ENCODE measurements at regions not wholly inside any gene's neighbourhood (a gene's known extent, or its start where the extent isn't known, plus 50 kb on each side); places are given as distances from the start of the nearest gene placed in this dataset.
"Not testable (repeated sequence)": the region's sequence is repeated elsewhere in the genome, so short reads cannot be mapped to it uniquely, and the experiment has no call there.

DNA sequence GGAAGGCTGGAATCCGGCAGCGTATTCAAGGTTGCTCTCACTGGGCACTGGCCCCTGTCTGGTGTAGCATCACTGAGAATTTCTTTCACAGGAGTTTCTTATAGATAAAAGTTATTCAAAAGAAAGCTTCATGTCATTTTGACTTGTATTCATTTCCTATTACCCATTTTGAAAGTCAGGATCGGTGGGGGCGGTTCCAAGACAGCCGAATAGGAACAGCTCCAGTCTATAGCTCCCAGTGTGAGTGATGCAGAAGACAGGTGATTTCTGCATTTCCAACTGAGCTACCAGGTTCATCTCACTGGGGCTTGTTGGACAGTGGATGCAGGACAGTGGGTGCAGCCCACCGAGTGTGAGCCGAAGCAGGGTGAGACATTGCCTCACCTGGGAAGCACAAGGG, 51.5 kb upstream of the CDC42EP3 start:
- DNase-seq, result not testable (repeated sequence)

DNA sequence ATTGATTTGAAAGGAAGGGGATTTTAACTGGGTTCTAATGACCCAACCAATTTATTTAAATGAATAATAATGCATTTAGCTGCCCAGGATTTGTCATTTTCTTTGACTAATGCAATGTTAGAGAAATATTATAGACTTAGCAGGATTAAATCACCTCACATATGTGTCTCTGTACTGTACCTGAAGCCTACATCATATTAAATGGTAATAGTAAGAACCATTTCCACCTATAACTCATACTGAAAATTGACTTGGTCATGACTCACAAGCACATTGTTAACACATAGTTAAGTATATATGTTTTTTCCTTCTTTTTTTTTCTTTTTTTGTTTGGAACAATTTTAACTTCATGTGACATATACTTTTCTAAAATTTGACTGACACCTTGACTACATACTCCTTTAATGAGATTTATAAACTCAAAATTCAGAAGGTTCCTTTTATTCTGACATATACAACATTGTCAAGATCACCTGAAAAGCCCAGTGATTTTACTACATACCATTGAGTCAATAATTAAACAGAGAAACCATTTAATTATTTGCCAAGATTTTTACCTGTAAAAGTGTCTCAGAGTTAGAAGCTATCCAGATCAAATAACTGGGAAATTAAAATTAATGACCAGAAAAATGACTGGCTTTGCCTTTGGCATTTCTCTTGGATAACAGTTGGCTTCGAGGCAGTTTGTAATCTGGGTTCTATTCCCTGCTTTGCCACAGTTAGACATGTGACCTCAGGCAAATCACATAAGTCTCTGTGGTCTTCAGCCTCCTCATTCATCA, 58.8 kb upstream of the CDC42EP3 start:
- no peak for DNase-seq

DNA sequence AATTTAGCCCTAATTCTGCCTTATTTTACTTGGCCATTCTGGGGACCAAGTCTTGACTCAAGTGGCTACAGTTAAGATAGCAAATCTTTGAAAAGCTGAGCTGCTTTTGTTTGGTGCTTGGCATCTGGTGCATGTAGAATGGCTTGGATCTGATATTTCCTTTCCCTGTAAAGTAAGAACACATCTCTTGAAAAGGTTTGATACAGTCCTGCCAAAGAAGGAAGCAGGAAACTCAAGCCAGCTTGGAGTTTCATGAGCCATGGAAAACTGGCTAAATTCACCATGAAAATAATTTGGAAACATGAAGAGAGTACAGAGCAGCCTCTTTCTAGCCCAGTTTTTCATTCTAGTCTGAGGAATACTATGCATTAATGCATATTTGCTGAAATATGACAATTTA, 61.0 kb upstream of the CDC42EP3 start:
- not testable (repeated sequence) for DNase-seq

- DNase-seq, result no peak
Measured at GRCh38 chr2:37733251-37733650, 61.8 kb upstream of the CDC42EP3 start.

DNA sequence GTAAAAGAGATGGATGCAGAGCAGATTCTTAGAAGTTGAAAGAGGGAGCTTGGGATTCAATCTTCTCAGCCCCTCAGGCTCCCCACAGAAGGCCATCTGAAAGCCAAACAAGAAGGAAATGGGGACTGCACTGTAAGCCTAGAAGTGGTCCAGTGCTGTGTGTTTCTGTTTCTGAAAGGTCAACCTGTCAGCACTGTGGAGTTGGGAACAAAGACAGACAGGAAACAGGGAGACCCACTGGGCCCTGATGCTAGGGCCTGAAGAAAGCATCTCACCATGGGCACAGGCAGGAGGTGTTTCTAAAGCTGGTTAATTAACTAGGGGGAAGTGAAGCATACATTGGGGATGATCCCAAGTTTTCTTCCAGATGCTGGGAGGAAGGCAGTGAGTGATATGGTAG, 62.5 kb upstream of the CDC42EP3 start:
- DNase-seq, result not testable (repeated sequence)

DNA sequence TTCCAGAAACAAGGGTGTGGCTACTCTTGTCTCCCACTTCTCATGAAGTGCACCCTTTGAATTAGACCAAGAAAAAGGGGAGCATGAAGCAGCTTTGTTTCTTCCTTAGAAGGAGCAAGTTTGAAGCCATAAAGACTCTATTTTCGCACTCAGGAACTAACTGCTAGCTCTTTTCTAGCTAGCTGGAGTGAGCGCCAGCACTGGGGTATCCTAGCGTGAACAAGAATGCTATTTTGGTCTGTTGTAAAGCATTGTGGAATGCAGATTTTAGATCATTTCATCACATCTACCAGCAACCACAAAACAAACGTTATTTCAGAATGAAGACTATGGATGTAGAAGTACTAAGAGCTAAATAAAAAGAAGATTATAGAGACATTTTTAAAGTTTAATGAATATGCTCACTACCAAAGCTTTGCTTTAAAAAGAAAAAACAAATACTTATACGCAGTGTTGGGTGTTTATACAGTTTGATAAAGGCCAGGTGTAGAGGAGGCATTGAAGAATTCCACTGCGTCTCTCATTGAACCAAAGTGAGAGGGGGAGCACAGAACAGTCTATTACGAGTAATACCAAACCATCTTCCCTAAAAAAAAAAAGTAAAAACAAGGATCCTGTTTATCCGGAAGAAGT, 63.6 kb upstream of the CDC42EP3 start:
- DNase-seq, result not testable (repeated sequence)

GRCh38 chr2:37735524-37735910, 64.1 kb upstream of the CDC42EP3 start:
- DNase-seq, result peak in 1 of 2 donors; percentile 9

DNA sequence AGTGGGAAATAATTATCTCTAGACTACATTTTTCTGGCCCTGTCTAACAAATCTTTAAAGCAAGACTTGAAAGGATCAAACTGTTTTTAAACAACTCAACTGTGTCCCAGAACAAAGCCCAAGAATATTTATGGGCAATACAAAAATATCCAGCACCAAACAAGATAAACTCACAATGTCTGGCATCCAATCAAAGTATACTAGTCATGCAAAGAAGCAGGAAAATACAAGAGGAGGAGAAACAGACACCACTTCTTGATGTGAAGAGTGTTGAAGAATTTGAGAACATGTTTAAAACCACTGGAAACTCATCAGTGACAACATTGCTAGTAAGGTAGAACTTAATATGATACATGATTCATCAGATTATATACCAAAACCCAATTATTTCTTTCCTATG, 66.1 kb upstream of the CDC42EP3 start:
- DNase-seq, result no peak

GRCh38 chr2:37738266-37738885, 66.9 kb upstream of the CDC42EP3 start:
- DNase-seq, result no peak

GRCh38 chr2:37739153-37739552, 67.7 kb upstream of the CDC42EP3 start:
- DNase-seq, result no peak

DNA sequence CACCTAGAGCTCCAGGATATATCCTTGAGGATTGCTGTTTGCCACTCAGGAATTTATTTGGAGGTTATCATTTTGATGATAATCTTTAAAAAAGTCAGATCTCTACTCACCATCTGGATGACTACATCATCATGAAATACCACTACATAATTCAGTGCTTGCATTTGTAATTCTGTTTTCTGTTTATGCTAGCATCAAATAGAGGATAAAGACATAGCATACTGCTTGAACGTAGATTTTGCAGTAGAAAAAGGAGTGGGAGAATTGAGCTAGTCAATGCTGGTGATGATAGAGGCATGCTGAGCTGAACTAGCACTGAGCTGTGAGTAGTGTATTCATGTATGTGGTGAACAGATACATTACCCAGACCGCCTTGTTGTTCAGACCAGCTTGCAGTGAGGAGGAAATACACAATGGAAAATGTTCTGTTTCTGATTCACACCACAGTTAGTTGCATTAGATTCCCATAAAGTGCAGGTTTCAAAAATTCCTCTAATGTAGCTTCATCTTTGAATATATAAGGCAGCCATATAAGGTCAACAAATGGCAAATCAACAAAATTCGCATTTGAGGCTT, 68.8 kb upstream of the CDC42EP3 start:
- no peak for DNase-seq

- DNase-seq, result no peak
Measured at GRCh38 chr2:37742286-37742685, 70.8 kb upstream of the CDC42EP3 start.

- no peak for DNase-seq
Measured at GRCh38 chr2:37744010-37744409, 72.6 kb upstream of the CDC42EP3 start.

DNA sequence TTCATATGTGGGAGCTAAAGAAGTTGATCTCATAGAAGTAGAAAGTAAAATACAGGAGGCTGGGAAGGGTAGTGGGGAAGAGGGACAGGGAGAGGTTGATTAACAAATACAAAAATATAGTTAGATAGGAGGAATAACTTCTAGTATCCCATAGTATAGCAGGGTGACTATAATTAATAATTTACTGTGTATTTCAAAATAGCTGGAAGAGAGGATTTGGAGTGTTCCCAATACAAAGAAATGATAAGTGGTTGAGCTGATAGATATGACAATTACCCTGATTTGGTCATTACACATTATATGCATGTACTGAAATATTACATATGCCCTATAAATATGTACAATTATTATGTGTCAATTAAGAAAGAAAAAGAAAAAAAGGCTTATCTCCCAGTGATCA, 73.5 kb upstream of the CDC42EP3 start:
- not testable (repeated sequence) for DNase-seq

DNA sequence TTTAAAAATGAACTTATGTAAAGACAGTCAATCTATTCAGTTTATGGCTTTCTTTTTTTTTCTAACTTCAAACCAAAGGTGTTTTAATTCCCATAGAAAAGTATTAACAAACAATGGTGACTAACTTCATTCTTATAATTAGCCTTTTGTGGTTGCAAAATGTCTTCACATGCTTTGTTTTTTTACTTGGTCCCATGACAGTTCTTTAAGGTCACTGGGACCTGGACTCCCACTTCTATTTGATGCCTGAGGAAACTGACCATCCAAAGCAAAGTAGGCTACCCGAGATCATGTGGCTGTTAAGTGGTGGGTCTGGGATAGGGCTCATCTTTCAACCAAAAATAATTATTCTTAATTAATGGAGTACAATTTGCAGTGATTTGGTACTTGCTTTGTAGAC, 74.6 kb upstream of the CDC42EP3 start:
- peak; percentile 55 to 75 for DNase-seq

DNA sequence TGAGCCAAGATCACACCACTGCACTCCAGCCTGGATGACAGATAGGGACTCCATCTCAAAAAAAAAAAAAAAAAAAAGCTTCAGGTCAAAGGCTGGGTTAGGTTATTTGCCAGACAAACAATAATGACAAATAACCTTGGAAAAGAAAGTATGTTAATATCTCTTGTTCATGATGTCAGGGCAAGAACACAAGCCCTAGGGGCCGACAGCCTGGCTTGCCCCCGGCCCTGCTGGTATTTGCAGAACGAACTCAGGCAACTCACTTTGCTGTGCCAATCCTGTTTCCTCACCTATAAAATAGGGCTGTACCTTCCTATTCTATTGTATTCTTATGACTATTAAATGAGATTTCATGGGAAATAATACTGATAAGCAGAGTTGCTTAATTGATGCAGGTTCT, 75.4 kb upstream of the CDC42EP3 start:
- no peak for DNase-seq

DNA sequence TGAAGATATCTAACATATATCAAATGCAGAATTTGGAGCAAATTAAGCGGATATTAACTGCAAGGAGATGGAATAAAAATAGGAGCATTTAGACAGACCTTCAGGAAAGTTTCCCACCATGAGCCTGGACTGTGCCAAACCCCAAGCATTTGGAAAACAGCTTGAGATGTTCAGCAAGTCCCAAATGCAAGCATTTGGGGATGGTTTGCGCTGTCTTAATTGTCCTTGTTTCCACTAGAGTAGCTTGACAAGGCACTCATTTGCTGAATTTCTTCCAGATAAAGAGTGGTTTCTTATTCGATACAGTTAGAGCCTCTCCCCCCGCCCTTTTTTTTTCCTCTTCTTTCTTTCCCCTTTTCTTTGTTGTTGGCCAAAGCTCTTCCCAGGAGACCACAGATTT, 77.1 kb upstream of the CDC42EP3 start:
- DNase-seq, result no peak

- not testable (repeated sequence) for DNase-seq
Measured at GRCh38 chr2:37750286-37750685, 78.8 kb upstream of the CDC42EP3 start.

DNA sequence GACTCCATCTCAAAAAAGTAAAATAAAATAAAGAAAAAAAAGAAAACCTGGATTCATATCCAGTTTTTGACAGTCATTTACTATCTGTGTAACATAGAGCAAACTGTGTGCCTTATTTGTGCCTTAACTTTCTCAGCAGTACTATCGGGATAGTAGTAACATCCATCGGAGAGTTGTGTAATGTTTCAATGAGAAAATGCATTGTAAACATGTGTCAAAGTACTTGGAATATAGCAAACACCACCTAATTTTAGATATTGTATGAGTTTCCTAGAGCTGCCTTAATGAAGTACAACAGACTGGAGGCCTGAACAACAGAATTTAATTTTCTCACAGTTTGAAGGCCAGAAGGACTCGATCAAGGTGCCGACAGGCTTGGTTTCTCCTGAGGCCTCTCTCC, 81.3 kb upstream of the CDC42EP3 start:
- no peak for DNase-seq

GRCh38 chr2:37753758-37754157, 82.3 kb upstream of the CDC42EP3 start:
- DNase-seq, result no peak

GRCh38 chr2:37755961-37756559, 84.6 kb upstream of the CDC42EP3 start:
- DNase-seq, result peak; percentile 23 to 39

GRCh38 chr2:37757456-37757855, 86.0 kb upstream of the CDC42EP3 start:
- DNase-seq, result not testable (repeated sequence)

DNA sequence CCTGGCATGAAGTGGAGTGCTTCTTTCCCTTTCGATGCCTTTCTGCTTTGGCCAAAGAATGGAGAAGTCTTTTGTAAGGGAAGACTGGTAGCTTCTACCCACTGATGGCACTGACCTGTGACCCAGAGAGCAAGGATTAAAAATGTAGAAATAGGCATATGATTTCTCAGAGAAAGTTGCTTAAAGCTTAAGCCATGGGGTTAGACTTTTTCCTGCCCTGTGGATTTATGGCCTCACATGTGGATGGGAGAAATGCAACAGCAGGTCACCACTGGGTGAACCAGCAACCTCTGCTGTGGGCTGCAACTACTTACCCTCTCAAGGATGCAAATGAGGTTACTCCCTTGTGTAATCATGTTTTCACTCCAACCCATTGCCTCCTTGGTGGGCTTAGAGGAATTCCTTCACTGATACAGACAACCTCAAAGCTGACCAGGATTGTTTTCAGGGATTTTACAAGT, 86.7 kb upstream of the CDC42EP3 start:
- peak; percentile 91 to 94 for DNase-seq

Data from inflammatory macrophage (primary cell).